ENCODE measurements at regions not wholly inside any gene's neighbourhood (a gene's known extent, or its start where the extent isn't known, plus 50 kb on each side); places are given as distances from the start of the nearest gene placed in this dataset.

DNA sequence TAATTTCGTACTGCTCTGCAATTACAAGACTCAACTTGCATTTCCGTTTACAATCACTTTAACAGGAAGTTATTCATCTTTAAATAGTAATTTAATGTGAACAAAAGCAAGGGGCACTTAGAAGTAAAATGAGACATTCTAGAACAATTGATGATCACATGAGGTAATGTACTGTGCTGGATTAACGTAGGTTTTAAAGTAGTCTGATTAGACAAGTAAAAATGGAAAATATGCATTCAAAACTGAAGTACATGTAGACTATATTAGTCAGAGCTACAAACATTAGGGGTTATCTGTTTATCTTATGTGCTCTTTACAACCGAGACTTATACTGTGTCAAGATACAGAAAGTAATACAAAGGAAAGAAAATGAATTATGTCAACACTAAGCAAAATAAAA, 1528.0 kb downstream of the SLITRK5 start:
- FAIRE-seq = no peak
- WGBS (ENCODE audit: insufficient coverage, low coverage, missing lambda C conversion rate) = 0% methylated on average over 4 of the region's 4 CpGs
- intact Hi-C loops (cut with micrococcal nuclease) = no loop called here
- ATAC-seq = no peak
- in situ Hi-C loops (cut with MboI) = no loop called here
- no peak overlapping the region for H3K27ac ChIP-seq (ENCODE audit: extremely low read depth, low read depth, low read length)
- no peaks in the 10 kb centered on the region for H3K36me3 ChIP-seq (ENCODE audit: control insufficient read depth, insufficient read depth, low read length)
- POLR2A ChIA-PET = no interaction called here
- H3K9ac ChIP-seq (ENCODE audit: insufficient read depth in 1 of 2, low read depth in 2 of 2, low read length in 2 of 2) = no peak overlapping the region
- no peaks in the 10 kb centered on the region for H3K9me1 ChIP-seq (ENCODE audit: control insufficient read depth, insufficient read depth, low read length)
- DNase-seq (ENCODE audit: extremely low read depth in 1 of 4, low spot score in 3 of 4) = no peak
- BruUV-seq (replicated peaks) = no TSS peak
- no peaks in the 10 kb centered on the region for H4K20me1 ChIP-seq (replicated peaks; ENCODE audit: control insufficient read depth, insufficient read depth, low read length)
- H3K4me2 ChIP-seq (ENCODE audit: insufficient read depth, low read length) = no peak overlapping the region
- CTCF ChIA-PET (ENCODE audit: low intra/inter-chr PET ratio) = no interaction called here
- no peaks in the 10 kb centered on the region for H3K27me3 ChIP-seq (ENCODE audit: control insufficient read depth in 2 of 2, insufficient read depth in 2 of 2, low read length in 2 of 2)
- H3K4me3 ChIP-seq = no peak overlapping the region
- H2AFZ ChIP-seq (ENCODE audit: low read depth, low read length) = no peak overlapping the region
- no peaks in the 10 kb centered on the region for H3K79me2 ChIP-seq (ENCODE audit: control insufficient read depth, insufficient read depth, low read length)
- H3K4me1 ChIP-seq (replicated peaks in 1 of 2; ENCODE audit: control insufficient read depth in 2 of 2, insufficient read depth in 2 of 2, low read length in 2 of 2) = no peaks in the 10 kb centered on the region
- no peaks in the 10 kb centered on the region for H3K9me3 ChIP-seq (replicated peaks; ENCODE audit: control insufficient read depth, insufficient read depth, low read depth, low read length)
- TF ChIP-seq, protein P1, sequence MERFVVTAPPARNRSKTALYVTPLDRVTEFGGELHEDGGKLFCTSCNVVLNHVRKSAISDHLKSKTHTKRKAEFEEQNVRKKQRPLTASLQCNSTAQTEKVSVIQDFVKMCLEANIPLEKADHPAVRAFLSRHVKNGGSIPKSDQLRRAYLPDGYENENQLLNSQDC (CRISPR knock-in tag; IDR thresholded peaks at IDR 0.05) = no peak
- TF ChIP-seq, protein P2, sequence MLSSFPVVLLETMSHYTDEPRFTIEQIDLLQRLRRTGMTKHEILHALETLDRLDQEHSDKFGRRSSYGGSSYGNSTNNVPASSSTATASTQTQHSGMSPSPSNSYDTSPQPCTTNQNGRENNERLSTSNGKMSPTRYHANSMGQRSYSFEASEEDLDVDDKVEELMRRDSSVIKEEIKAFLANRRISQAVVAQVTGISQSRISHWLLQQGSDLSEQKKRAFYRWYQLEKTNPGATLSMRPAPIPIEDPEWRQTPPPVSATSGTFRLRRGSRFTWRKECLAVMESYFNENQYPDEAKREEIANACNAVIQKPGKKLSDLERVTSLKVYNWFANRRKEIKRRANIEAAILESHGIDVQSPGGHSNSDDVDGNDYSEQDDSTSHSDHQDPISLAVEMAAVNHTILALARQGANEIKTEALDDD (IDR thresholded peaks at IDR 0.05) = no peak
- TF ChIP-seq, protein P3, sequence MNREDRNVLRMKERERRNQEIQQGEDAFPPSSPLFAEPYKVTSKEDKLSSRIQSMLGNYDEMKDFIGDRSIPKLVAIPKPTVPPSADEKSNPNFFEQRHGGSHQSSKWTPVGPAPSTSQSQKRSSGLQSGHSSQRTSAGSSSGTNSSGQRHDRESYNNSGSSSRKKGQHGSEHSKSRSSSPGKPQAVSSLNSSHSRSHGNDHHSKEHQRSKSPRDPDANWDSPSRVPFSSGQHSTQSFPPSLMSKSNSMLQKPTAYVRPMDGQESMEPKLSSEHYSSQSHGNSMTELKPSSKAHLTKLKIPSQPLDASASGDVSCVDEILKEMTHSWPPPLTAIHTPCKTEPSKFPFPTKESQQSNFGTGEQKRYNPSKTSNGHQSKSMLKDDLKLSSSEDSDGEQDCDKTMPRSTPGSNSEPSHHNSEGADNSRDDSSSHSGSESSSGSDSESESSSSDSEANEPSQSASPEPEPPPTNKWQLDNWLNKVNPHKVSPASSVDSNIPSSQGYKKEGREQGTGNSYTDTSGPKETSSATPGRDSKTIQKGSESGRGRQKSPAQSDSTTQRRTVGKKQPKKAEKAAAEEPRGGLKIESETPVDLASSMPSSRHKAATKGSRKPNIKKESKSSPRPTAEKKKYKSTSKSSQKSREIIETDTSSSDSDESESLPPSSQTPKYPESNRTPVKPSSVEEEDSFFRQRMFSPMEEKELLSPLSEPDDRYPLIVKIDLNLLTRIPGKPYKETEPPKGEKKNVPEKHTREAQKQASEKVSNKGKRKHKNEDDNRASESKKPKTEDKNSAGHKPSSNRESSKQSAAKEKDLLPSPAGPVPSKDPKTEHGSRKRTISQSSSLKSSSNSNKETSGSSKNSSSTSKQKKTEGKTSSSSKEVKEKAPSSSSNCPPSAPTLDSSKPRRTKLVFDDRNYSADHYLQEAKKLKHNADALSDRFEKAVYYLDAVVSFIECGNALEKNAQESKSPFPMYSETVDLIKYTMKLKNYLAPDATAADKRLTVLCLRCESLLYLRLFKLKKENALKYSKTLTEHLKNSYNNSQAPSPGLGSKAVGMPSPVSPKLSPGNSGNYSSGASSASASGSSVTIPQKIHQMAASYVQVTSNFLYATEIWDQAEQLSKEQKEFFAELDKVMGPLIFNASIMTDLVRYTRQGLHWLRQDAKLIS (CRISPR knock-in tag; IDR thresholded peaks at IDR 0.05) = no peak
- TF ChIP-seq SREBF1 (IDR thresholded peaks at IDR 0.05; ENCODE audit: borderline replicate concordance, low read depth, low read length) = no peak
- TF ChIP-seq, protein P4, sequence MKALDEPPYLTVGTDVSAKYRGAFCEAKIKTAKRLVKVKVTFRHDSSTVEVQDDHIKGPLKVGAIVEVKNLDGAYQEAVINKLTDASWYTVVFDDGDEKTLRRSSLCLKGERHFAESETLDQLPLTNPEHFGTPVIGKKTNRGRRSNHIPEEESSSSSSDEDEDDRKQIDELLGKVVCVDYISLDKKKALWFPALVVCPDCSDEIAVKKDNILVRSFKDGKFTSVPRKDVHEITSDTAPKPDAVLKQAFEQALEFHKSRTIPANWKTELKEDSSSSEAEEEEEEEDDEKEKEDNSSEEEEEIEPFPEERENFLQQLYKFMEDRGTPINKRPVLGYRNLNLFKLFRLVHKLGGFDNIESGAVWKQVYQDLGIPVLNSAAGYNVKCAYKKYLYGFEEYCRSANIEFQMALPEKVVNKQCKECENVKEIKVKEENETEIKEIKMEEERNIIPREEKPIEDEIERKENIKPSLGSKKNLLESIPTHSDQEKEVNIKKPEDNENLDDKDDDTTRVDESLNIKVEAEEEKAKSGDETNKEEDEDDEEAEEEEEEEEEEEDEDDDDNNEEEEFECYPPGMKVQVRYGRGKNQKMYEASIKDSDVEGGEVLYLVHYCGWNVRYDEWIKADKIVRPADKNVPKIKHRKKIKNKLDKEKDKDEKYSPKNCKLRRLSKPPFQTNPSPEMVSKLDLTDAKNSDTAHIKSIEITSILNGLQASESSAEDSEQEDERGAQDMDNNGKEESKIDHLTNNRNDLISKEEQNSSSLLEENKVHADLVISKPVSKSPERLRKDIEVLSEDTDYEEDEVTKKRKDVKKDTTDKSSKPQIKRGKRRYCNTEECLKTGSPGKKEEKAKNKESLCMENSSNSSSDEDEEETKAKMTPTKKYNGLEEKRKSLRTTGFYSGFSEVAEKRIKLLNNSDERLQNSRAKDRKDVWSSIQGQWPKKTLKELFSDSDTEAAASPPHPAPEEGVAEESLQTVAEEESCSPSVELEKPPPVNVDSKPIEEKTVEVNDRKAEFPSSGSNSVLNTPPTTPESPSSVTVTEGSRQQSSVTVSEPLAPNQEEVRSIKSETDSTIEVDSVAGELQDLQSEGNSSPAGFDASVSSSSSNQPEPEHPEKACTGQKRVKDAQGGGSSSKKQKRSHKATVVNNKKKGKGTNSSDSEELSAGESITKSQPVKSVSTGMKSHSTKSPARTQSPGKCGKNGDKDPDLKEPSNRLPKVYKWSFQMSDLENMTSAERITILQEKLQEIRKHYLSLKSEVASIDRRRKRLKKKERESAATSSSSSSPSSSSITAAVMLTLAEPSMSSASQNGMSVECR (CRISPR knock-in tag; IDR thresholded peaks at IDR 0.05) = no peak
- no peak for TF ChIP-seq ILF3 (IDR thresholded peaks at IDR 0.05; ENCODE audit: borderline replicate concordance)
- TF ChIP-seq, protein P5, sequence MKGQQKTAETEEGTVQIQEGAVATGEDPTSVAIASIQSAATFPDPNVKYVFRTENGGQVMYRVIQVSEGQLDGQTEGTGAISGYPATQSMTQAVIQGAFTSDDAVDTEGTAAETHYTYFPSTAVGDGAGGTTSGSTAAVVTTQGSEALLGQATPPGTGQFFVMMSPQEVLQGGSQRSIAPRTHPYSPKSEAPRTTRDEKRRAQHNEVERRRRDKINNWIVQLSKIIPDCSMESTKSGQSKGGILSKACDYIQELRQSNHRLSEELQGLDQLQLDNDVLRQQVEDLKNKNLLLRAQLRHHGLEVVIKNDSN (CRISPR knock-in tag; IDR thresholded peaks at IDR 0.05) = no peak
- TF ChIP-seq, protein P6, sequence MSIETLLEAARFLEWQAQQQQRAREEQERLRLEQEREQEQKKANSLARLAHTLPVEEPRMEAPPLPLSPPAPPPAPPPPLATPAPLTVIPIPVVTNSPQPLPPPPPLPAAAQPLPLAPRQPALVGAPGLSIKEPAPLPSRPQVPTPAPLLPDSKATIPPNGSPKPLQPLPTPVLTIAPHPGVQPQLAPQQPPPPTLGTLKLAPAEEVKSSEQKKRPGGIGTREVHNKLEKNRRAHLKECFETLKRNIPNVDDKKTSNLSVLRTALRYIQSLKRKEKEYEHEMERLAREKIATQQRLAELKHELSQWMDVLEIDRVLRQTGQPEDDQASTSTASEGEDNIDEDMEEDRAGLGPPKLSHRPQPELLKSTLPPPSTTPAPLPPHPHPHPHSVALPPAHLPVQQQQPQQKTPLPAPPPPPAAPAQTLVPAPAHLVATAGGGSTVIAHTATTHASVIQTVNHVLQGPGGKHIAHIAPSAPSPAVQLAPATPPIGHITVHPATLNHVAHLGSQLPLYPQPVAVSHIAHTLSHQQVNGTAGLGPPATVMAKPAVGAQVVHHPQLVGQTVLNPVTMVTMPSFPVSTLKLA (conservative IDR thresholded peaks at IDR 0.05) = no peak
- TF ChIP-seq ZNF766 (CRISPR knock-in tag; conservative IDR thresholded peaks at IDR 0.05) = no peak
- no peak for TF ChIP-seq SREBF2 (CRISPR knock-in tag; IDR thresholded peaks at IDR 0.05)
- no peak for TF ChIP-seq NFIC (IDR thresholded peaks at IDR 0.05)

Data from K562 (cell line).